ENCODE measurements at regions not wholly inside any gene's neighbourhood (a gene's known extent, or its start where the extent isn't known, plus 50 kb on each side); places are given as distances from the start of the nearest gene placed in this dataset.

- TF ChIP-seq POLR2A (IDR thresholded peaks at IDR 0.05; ENCODE audit: low read depth, low read length) (no peak), TAF1 (IDR thresholded peaks at IDR 0.05; ENCODE audit: borderline replicate concordance, low read depth, low read length) (no peak), POLR2AphosphoS5 (IDR thresholded peaks at IDR 0.05; ENCODE audit: low read depth, low read length) (no peak)
Observed at GRCh38 chr5:76014005-76014404, 69.2 kb upstream of the SV2C start.

Data from GM12892 (cell line).